HUDEP-2 (cell line): ENCODE measurements at regions not wholly inside any gene's neighbourhood (a gene's known extent, or its start where the extent isn't known, plus 50 kb on each side); places are given as distances from the start of the nearest gene placed in this dataset.
A peak's percentile ranks its signal among the peaks of the same experiment; 100 is the strongest.

Source experiments
- DNase-seq, 76 experiments: peaks; one replicate each; lab custom pipeline; 2025; ENCODE audit not compliant: unreplicated experiment in 76 of 76; lab: John Stamatoyannopoulos, UW

GRCh38 chr12:15033029-15033428 is 60.2 kb downstream of the PDE6H start:
- DNase-seq = no peak

DNA sequence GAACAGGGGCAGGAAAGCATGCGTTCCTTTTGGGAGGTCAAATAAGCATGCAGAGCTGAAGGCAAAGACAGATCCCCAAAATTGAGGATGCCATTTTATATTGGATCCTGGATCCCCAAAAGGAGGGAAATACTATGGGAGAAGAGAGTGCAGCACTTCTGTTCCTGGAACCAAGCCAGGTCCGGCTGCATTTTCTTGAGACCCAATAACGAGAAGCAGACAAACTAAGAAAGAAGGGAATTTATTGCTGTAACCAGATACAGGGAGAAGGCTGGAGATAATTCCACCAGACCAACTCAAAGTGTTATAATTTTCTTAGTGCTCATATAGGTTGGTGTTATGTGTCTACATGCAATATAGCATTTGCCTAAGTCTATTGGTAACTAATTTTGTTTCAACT is 60.8 kb downstream of the PDE6H start:
- DNase-seq = no peak

DNA sequence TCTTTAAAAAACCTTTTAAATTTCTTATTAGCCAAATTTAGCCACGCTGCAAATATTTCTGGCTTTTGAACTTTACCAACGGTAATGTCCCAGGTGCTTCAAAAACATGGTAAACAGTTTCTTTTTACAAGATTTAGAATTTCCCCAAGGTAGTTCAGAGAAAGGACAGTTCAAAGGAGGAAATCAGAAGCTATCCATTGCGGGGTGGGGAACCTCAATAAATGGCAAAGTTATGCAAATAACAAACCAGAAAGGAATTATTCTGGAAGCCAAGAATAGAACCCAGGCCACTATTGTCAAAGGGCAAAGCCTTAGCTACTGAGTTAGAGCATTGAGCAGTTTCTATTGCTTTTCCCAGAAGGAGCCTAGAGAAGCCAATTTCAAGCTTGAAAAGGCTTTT is 62.3 kb downstream of the PDE6H start:
- no peak for DNase-seq

GRCh38 chr12:15037091-15037687 is 64.3 kb downstream of the PDE6H start:
- no peak for DNase-seq

DNA sequence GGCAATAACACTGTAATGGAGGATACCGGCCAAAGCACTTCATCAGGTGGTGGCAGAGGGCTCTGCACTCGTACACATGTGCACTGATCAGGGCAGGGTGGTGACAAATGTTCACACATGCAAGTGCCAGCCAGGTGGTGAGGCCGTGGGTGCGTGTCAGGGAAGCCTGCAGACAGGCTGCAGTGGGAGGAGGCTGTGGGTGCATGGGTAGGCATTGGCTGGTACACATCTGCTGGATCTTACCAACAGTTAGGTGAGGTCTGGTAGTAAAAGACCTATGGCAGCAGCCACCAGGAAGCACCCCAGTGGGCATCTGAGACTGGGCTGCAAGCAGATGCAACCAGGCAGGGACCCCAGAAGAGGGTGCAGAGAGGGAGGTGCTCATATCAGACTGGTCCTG is 65.3 kb downstream of the PDE6H start:
- no peak for DNase-seq

GRCh38 chr12:15044471-15044870 is 71.6 kb downstream of the PDE6H start:
- no peak for DNase-seq

DNA sequence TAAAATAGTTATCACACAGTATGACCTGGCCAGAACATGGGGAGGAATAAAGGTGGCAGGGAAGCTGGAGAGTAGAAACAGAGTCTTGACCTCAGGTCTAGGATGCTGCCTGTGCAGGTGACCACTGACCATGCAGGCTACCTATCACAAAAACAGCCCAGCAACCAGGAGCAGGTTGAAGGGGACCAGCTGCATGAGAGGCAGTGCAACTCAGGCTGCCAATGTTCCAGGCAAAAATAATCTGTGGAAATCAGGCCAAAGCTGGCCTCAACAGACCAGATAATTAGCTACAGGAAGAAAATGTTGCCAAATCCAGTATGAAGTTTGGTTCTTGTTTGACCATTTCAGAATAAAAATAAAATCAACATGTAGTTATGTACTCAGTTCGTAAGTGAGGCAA is 72.6 kb downstream of the PDE6H start:
- no peak for DNase-seq

DNA sequence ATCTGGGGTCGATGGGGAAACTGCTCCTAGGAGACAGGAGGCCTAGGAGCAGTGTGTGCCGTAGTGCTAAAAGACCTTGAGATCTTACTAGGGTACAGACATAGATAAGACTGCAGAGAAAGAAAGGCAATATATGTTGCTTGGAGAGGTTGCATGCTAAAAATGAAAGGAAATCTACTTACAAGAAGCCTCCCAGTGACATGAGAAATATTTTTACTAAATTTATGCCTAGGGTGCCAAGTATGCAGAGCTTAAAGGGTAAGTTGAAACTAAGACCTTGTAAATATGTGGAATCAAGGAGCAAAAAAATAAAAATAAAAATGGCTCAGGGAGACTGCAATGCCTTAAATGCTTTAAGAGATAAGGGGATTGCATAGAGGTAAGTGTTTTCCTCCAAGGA is 74.8 kb downstream of the PDE6H start:
- no peak for DNase-seq

DNA sequence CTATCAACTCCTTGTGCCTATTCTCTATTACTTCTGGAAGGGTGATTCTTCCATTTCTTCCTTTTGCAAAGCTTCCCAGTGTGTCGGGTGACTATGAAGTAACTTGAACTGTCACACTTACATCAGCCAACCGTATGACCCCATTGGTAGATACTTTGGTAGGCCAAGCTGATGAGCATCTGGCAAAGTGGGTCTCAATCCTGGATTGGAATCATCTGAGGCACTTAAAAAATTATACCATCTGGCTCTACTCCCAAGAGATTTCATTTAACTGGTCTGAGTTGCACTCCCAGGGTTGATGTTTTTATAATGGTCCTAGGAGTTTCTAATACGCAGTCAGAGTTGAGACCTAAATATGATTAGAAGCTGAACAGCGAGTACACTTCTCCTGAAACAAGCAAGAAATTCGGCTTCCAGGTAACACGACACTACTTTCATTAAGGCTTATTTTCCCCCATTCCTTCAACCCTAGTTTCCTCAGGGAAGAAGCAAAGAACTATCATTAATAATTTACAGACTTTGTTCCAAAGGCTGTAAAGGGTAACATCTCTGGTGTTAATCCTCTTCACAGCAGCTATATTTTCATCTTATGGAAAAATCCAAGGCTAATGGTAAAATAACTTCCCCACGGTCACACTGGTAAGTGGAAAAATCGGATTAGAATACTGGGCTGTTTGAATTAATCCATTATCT is 76.8 kb downstream of the PDE6H start:
- DNase-seq = no peak

GRCh38 chr12:15050659-15051058 is 77.8 kb downstream of the PDE6H start:
- DNase-seq = peak in 1 of 76 experiments; percentile 2

- no peak for DNase-seq
Observed at GRCh38 chr12:15052691-15053090, 79.8 kb downstream of the PDE6H start.

GRCh38 chr12:15056218-15056617 is 83.4 kb downstream of the PDE6H start:
- DNase-seq = no peak
